CD8-positive, alpha-beta memory T cell (primary cell): ENCODE measurements at regions not wholly inside any gene's neighbourhood (a gene's known extent, or its start where the extent isn't known, plus 50 kb on each side); places are given as distances from the start of the nearest gene placed in this dataset.

Experiments used
- CTCF ChIA-PET: fragments of 350-600 bp; sonication (Branson Sonifier 250); formaldehyde crosslinking; loops from one replicate; lab custom pipeline; 2021; ENCODE audit warnings: antibody characterized with exemption; lab: Charles Lee
- POLR2A ChIA-PET: fragments of 350-600 bp; sonication (Branson Sonifier 250); formaldehyde crosslinking; loops from one replicate; lab custom pipeline; 2021; ENCODE audit warnings: antibody characterized with exemption; lab: Charles Lee
- DNase-seq, 5 donors: peaks; one replicate each; pipeline versions ENCODE4 v3.0.0 to v3.0.0-alpha.2; 2020 to 2022; ENCODE audit warnings: mixed read lengths in 1 of 5
- H3K27ac ChIP-seq: one replicate; pipeline ENCODE4 v1.7.0; 2013; ENCODE audit warnings: low read depth, mild to moderate bottlenecking, low read length, moderate library complexity
- H3K27me3 ChIP-seq: 2 replicates; pipeline ENCODE4 v1.7.0; 2013; ENCODE audit warnings: low read length, mild to moderate bottlenecking; ENCODE audit not compliant: insufficient read depth, poor library complexity, severe bottlenecking
- H3K36me3 ChIP-seq: 2 replicates; pipeline ENCODE4 v1.7.0; 2013; ENCODE audit warnings: mild to moderate bottlenecking, low read length, moderate library complexity; ENCODE audit not compliant: insufficient read depth
- H3K4me1 ChIP-seq: 2 replicates; pipeline ENCODE4 v1.7.0; 2013; ENCODE audit warnings: mild to moderate bottlenecking, low read length, moderate library complexity; ENCODE audit not compliant: insufficient read depth
- H3K4me3 ChIP-seq: 2 replicates; pipeline ENCODE4 v1.7.0; 2013; ENCODE audit warnings: mild to moderate bottlenecking, low read length
- H3K9me3 ChIP-seq: 2 replicates; pipeline ENCODE4 v1.7.0; 2013; ENCODE audit warnings: mild to moderate bottlenecking, low read length
- H3K27ac Mint-ChIP-seq, 8 donors: one replicate each; pipeline ENCODE4 v1.8.0; 2020 to 2021; ENCODE audit warnings: mixed read lengths in 8 of 8, mild to moderate bottlenecking in 6 of 8, inconsistent platforms in 3 of 8, moderate library complexity in 3 of 8
- H3K27me3 Mint-ChIP-seq, 2 donors: one replicate each; pipeline ENCODE4 v1.8.0; 2020 to 2021; ENCODE audit warnings: mixed read lengths in 2 of 2, mild to moderate bottlenecking in 1 of 2, moderate library complexity in 1 of 2
- H3K36me3 Mint-ChIP-seq, 3 donors: one replicate each; pipeline ENCODE4 v1.8.0; 2020 to 2021; ENCODE audit warnings: mixed read lengths in 3 of 3, inconsistent platforms in 1 of 3, mild to moderate bottlenecking in 1 of 3
- H3K4me1 Mint-ChIP-seq, 3 donors: one replicate each; pipeline ENCODE4 v1.8.0; 2020 to 2021; ENCODE audit warnings: mixed read lengths in 3 of 3, inconsistent platforms in 1 of 3, mild to moderate bottlenecking in 1 of 3
- H3K4me3 Mint-ChIP-seq, 7 donors: one replicate each; pipeline ENCODE4 v1.8.0; 2020 to 2021; ENCODE audit warnings: mixed read lengths in 7 of 7, mild to moderate bottlenecking in 6 of 7, moderate library complexity in 4 of 7, inconsistent platforms in 2 of 7
- H3K9me3 Mint-ChIP-seq, 5 donors: one replicate each; pipeline ENCODE4 v1.8.0; 2020 to 2022; ENCODE audit warnings: mixed read lengths in 5 of 5, mild to moderate bottlenecking in 3 of 5, moderate library complexity in 2 of 5, inconsistent platforms in 1 of 5

GRCh38 chr17:15049795-15050160 lies 215.3 kb downstream of the PMP22 start:
- DNase-seq = no peak
- no peak overlapping the region for H3K4me3 ChIP-seq
- Mint-ChIP-seq H3K4me3 (no peak overlapping the region), H3K36me3 (no peaks in the 10 kb centered on the region), H3K27me3 (peaks cover 20 to 30% of the 10 kb centered on the region in 2 donors), H3K27ac (no peak overlapping the region), H3K4me1 (no peaks in the 10 kb centered on the region), H3K9me3 (peaks cover 0 to under 1% (median 0%) of the 10 kb centered on the region in 5 donors)
- H3K27me3 ChIP-seq = peaks cover 7% of the 10 kb centered on the region
- no peaks in the 10 kb centered on the region for H3K36me3 ChIP-seq
- no peaks in the 10 kb centered on the region for H3K4me1 ChIP-seq
- no peaks in the 10 kb centered on the region for H3K9me3 ChIP-seq
- POLR2A ChIA-PET = no interaction called here
- no peak overlapping the region for H3K27ac ChIP-seq
- CTCF ChIA-PET = no interaction called here

GRCh38 chr17:15048933-15049794 lies 216.0 kb downstream of the PMP22 start:
- no peak overlapping the region for H3K27ac Mint-ChIP-seq
- H3K36me3 Mint-ChIP-seq = no peaks in the 10 kb centered on the region
- no peaks in the 10 kb centered on the region for H3K4me1 Mint-ChIP-seq
- no peaks in the 10 kb centered on the region for H3K9me3 Mint-ChIP-seq
- H3K27me3 ChIP-seq = peaks cover 7% of the 10 kb centered on the region
- ChIA-PET POLR2A (no interaction called here), CTCF (no interaction called here)
- no peaks in the 10 kb centered on the region for H3K4me1 ChIP-seq
- H3K4me3 Mint-ChIP-seq = no peak overlapping the region
- DNase-seq = no peak
- no peak overlapping the region for H3K4me3 ChIP-seq
- no peaks in the 10 kb centered on the region for H3K9me3 ChIP-seq
- no peak overlapping the region for H3K27ac ChIP-seq
- no peaks in the 10 kb centered on the region for H3K36me3 ChIP-seq
- peaks cover 20 to 34% of the 10 kb centered on the region in 2 donors for H3K27me3 Mint-ChIP-seq

- no peak overlapping the region for H3K4me3 ChIP-seq
- no peak overlapping the region for H3K4me3 Mint-ChIP-seq
- no peaks in the 10 kb centered on the region for H3K4me1 Mint-ChIP-seq
- H3K36me3 Mint-ChIP-seq = no peaks in the 10 kb centered on the region
- DNase-seq = no peak
- CTCF ChIA-PET = no interaction called here
- no peaks in the 10 kb centered on the region for H3K9me3 ChIP-seq
- H3K27ac ChIP-seq = no peak overlapping the region
- peaks cover 7% of the 10 kb centered on the region for H3K27me3 ChIP-seq
- no peaks in the 10 kb centered on the region for H3K4me1 ChIP-seq
- H3K27ac Mint-ChIP-seq = no peak overlapping the region
- H3K36me3 ChIP-seq = no peaks in the 10 kb centered on the region
- POLR2A ChIA-PET = no interaction called here
- H3K27me3 Mint-ChIP-seq = peaks cover 19 to 33% of the 10 kb centered on the region in 2 donors
- H3K9me3 Mint-ChIP-seq = no peaks in the 10 kb centered on the region
These were observed 216.7 kb downstream of the PMP22 start for GRCh38 chr17:15048381-15048780.

GRCh38 chr17:15042311-15042710 lies 222.8 kb downstream of the PMP22 start:
- no peak overlapping the region for H3K4me3 Mint-ChIP-seq
- H3K27ac ChIP-seq = no peak overlapping the region
- no peaks in the 10 kb centered on the region for H3K27me3 ChIP-seq
- H3K4me3 ChIP-seq = no peak overlapping the region
- H3K27me3 Mint-ChIP-seq = peaks cover 11 to 26% of the 10 kb centered on the region in 2 donors
- H3K36me3 Mint-ChIP-seq = no peaks in the 10 kb centered on the region
- H3K4me1 Mint-ChIP-seq = no peaks in the 10 kb centered on the region
- CTCF ChIA-PET = no interaction called here
- H3K36me3 ChIP-seq = no peaks in the 10 kb centered on the region
- no peak for DNase-seq
- POLR2A ChIA-PET = no interaction called here
- no peaks in the 10 kb centered on the region for H3K9me3 Mint-ChIP-seq
- no peaks in the 10 kb centered on the region for H3K9me3 ChIP-seq
- H3K27ac Mint-ChIP-seq = no peak overlapping the region
- no peaks in the 10 kb centered on the region for H3K4me1 ChIP-seq

DNA sequence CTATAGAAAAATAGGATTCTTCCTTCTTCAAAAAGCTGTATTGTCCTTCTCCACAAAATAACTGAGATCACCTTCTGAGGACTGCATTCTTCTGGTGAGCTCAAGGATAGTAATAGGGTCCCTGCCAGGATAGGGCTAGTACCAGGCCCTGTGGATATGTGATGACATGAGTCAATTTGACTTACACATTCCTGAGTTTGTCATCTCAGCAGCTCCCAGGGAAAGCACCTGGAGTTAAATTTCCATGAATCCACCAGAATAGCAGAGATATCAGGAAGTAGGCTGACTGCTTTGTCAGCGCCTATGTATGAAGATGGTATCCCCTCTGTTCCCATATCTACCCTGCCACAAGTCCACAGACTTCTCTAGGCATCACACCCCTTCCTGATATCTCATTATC lies 225.8 kb downstream of the PMP22 start:
- no peak overlapping the region for H3K4me3 ChIP-seq
- DNase-seq = no peak
- Mint-ChIP-seq H3K4me1 (no peaks in the 10 kb centered on the region), H3K27me3 (peaks cover 16 to 31% of the 10 kb centered on the region in 2 donors), H3K4me3 (no peak overlapping the region), H3K36me3 (no peaks in the 10 kb centered on the region), H3K27ac (no peak overlapping the region), H3K9me3 (no peaks in the 10 kb centered on the region)
- no peak overlapping the region for H3K27ac ChIP-seq
- H3K27me3 ChIP-seq = no peaks in the 10 kb centered on the region
- no peaks in the 10 kb centered on the region for H3K36me3 ChIP-seq
- POLR2A ChIA-PET = no interaction called here
- CTCF ChIA-PET = no interaction called here
- no peaks in the 10 kb centered on the region for H3K4me1 ChIP-seq
- no peaks in the 10 kb centered on the region for H3K9me3 ChIP-seq

GRCh38 chr17:15038656-15039055 lies 226.5 kb downstream of the PMP22 start:
- no peaks in the 10 kb centered on the region for H3K36me3 ChIP-seq
- peaks cover 12 to 28% of the 10 kb centered on the region in 2 donors for H3K27me3 Mint-ChIP-seq
- no peaks in the 10 kb centered on the region for H3K27me3 ChIP-seq
- H3K4me3 ChIP-seq = no peak overlapping the region
- no peaks in the 10 kb centered on the region for H3K36me3 Mint-ChIP-seq
- no peaks in the 10 kb centered on the region for H3K4me1 ChIP-seq
- H3K4me3 Mint-ChIP-seq = no peak overlapping the region
- H3K27ac ChIP-seq = no peak overlapping the region
- POLR2A ChIA-PET = no interaction called here
- DNase-seq = no peak
- no peak overlapping the region for H3K27ac Mint-ChIP-seq
- H3K9me3 ChIP-seq = no peaks in the 10 kb centered on the region
- H3K9me3 Mint-ChIP-seq = no peaks in the 10 kb centered on the region
- CTCF ChIA-PET = no interaction called here
- no peaks in the 10 kb centered on the region for H3K4me1 Mint-ChIP-seq

- Histone ChIP-seq H3K27me3 (no peaks in the 10 kb centered on the region), H3K36me3 (no peaks in the 10 kb centered on the region), H3K4me3 (no peak overlapping the region), H3K27ac (no peak overlapping the region), H3K9me3 (no peaks in the 10 kb centered on the region), H3K4me1 (no peaks in the 10 kb centered on the region)
- ChIA-PET POLR2A (no interaction called here), CTCF (no interaction called here)
- Mint-ChIP-seq H3K4me3 (no peak overlapping the region), H3K9me3 (no peaks in the 10 kb centered on the region), H3K36me3 (no peaks in the 10 kb centered on the region), H3K27me3 (peaks cover 10 to 26% of the 10 kb centered on the region in 2 donors), H3K4me1 (no peaks in the 10 kb centered on the region), H3K27ac (no peak overlapping the region)
- no peak for DNase-seq
These were observed 228.9 kb downstream of the PMP22 start for GRCh38 chr17:15036238-15036637.

DNA sequence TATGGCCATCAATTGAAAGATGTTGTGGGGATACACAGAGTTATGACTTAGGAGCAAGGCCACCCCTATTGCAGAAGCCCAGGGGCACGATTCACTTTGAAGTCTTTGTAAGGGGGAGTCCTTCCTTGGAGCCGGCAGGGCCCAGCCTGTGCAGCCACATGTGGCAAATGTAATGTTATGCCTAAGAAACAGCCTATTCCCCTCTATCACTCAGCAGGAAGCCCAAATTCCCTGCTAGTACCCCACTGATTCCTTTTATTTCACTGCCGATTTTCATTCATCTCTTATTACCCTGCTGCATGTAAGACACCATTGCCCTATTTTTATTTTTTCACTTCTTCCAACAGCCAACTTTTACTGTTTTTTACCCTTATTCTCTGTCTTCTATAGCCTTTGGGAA lies 233.2 kb downstream of the PMP22 start:
- Histone ChIP-seq H3K4me1 (no peaks in the 10 kb centered on the region), H3K4me3 (no peak overlapping the region), H3K27me3 (no peaks in the 10 kb centered on the region), H3K27ac (no peak overlapping the region), H3K36me3 (no peaks in the 10 kb centered on the region), H3K9me3 (no peaks in the 10 kb centered on the region)
- no peaks in the 10 kb centered on the region for H3K4me1 Mint-ChIP-seq
- H3K27ac Mint-ChIP-seq = no peak overlapping the region
- ChIA-PET CTCF (no interaction called here), POLR2A (no interaction called here)
- H3K27me3 Mint-ChIP-seq = peaks cover 7% of the 10 kb centered on the region in 2 donors
- H3K9me3 Mint-ChIP-seq = no peaks in the 10 kb centered on the region
- no peak for DNase-seq
- no peaks in the 10 kb centered on the region for H3K36me3 Mint-ChIP-seq
- H3K4me3 Mint-ChIP-seq = no peak overlapping the region
